CD4-positive, alpha-beta T cell (primary cell): ENCODE measurements at regions not wholly inside any gene's neighbourhood (a gene's known extent, or its start where the extent isn't known, plus 50 kb on each side); places are given as distances from the start of the nearest gene placed in this dataset.

Experiments used
- ATAC-seq: fragments of 200-7000 bp; cut with Tn5 transposase; one replicate; pipeline ENCODE4 v1.10.0; 2022; ENCODE audit warnings: mild to moderate bottlenecking; ENCODE audit not compliant: poor library complexity
- CTCF ChIA-PET: fragments of 350-600 bp; sonication (Branson Sonifier 250); formaldehyde crosslinking; loops from one replicate; lab custom pipeline; 2021; ENCODE audit warnings: antibody characterized with exemption, inconsistent platforms; lab: Charles Lee
- POLR2A ChIA-PET: fragments of 350-600 bp; sonication (Branson Sonifier 250); formaldehyde crosslinking; loops from one replicate; lab custom pipeline; 2021; ENCODE audit warnings: antibody characterized with exemption, inconsistent platforms; lab: Charles Lee
- DNase-seq, 14 experiments: peaks; one replicate each; pipeline ENCODE4 v3.0.0-alpha.2; 2013 to 2020; ENCODE audit warnings: mixed read lengths in 2 of 14
- H3K27ac ChIP-seq, 2 donors: one replicate each; pipeline versions ENCODE4 v1.5.1 to v1.7.0; 2013; ENCODE audit warnings: low read length in 2 of 2, low read depth in 1 of 2, mild to moderate bottlenecking in 1 of 2
- H3K27me3 ChIP-seq, 2 experiments: 1 replicate in 1 of 2; 2 replicates in 1 of 2; pipeline versions ENCODE4 v1.6.1 to v1.7.0; 2013; ENCODE audit warnings: low read length in 2 of 2, control low read depth in 1 of 2, mild to moderate bottlenecking in 1 of 2, moderate library complexity in 1 of 2; ENCODE audit not compliant: insufficient read depth in 2 of 2, control insufficient read depth in 1 of 2
- H3K36me3 ChIP-seq: one replicate; pipeline ENCODE4 v1.6.1; 2013; ENCODE audit warnings: low read length, control low read depth; ENCODE audit not compliant: insufficient read depth
- H3K4me1 ChIP-seq: one replicate; pipeline ENCODE4 v1.6.1; 2013; ENCODE audit warnings: low read length, control low read depth; ENCODE audit not compliant: insufficient read depth
- H3K4me3 ChIP-seq: one replicate; pipeline ENCODE4 v1.5.1; 2013; ENCODE audit warnings: mild to moderate bottlenecking, low read length, moderate library complexity
- H3K9me3 ChIP-seq, 2 experiments: 1 replicate in 1 of 2; 2 replicates in 1 of 2; pipeline versions ENCODE4 v1.6.1 to v1.7.0; 2013; ENCODE audit warnings: low read length in 2 of 2, mild to moderate bottlenecking in 2 of 2, control low read depth in 1 of 2, moderate library complexity in 1 of 2; ENCODE audit not compliant: control insufficient read depth in 1 of 2, insufficient read depth in 1 of 2
- H3K27ac Mint-ChIP-seq: one replicate; pipeline ENCODE4 v1.8.0; 2020; ENCODE audit warnings: mixed read lengths
- H3K27me3 Mint-ChIP-seq: one replicate; pipeline ENCODE4 v1.8.0; 2021; ENCODE audit warnings: mixed read lengths
- H3K36me3 Mint-ChIP-seq: one replicate; pipeline ENCODE4 v1.8.0; 2021; ENCODE audit warnings: low read depth, mixed read lengths
- H3K4me1 Mint-ChIP-seq: one replicate; pipeline ENCODE4 v1.8.0; 2021; ENCODE audit warnings: low read depth, mixed read lengths
- H3K4me3 Mint-ChIP-seq: one replicate; pipeline ENCODE4 v1.8.0; 2020; ENCODE audit warnings: mild to moderate bottlenecking, mixed read lengths
- H3K9me3 Mint-ChIP-seq: one replicate; pipeline ENCODE4 v1.8.0; 2020; ENCODE audit warnings: mixed read lengths
- intact Hi-C, 2 experiments: fragments of 100-400 bp; cut with DNase I in 1 of 2; cut with micrococcal nuclease in 1 of 2; formaldehyde crosslinking; loops; one replicate each; pipeline versions ENCODE4 v1.15.1 to v1.9.0; 2023 to 2025; cut with DNase I, micrococcal nuclease
- TF ChIP-seq, protein P1 (sequence below): fragments of 200-600 bp; IDR thresholded peaks from one replicate; pipeline ENCODE4 v1.8.0; 2022; ENCODE audit warnings: antibody characterized with exemption, mild to moderate bottlenecking

DNA sequence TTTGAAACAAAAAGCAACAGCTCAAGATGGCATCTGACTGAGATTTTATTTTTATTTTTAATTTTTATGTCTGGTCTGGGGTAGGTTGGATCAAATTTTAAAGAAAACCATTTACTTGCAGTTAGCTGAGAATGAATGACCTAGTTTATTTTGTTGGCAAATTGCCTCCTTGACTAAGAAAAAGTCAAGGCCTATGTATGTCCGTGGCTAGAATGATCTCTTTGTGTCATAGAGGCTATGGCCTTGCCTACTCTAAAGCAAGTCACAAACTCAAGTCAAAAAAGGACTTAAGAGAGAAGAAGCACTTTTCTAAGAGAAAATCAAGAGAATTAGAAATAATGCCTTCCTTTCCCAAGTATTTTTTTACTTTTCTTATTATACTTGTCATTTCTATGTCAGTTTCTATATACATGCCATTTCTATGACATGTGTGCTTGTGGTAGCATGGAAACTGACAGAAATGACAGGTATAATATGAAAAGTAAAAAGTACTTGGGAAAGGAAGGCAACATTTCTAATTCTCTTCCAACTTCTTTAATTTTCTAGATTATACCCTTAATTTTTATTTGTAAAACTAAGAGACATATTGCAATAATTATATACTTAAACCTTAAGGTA lies 136.7 kb downstream of the CENPF start:
- Histone ChIP-seq H3K4me1 (no peaks in the 10 kb centered on the region), H3K27me3 (no peaks in the 10 kb centered on the region), H3K36me3 (no peaks in the 10 kb centered on the region), H3K27ac (no peak overlapping the region), H3K4me3 (no peak overlapping the region), H3K9me3 (no peaks in the 10 kb centered on the region)
- Mint-ChIP-seq H3K27ac (no peak overlapping the region), H3K4me1 (peaks cover 6% of the 10 kb centered on the region), H3K27me3 (peaks cover 3% of the 10 kb centered on the region), H3K9me3 (no peaks in the 10 kb centered on the region), H3K4me3 (no peak overlapping the region), H3K36me3 (no peaks in the 10 kb centered on the region)
- TF ChIP-seq, protein P1, sequence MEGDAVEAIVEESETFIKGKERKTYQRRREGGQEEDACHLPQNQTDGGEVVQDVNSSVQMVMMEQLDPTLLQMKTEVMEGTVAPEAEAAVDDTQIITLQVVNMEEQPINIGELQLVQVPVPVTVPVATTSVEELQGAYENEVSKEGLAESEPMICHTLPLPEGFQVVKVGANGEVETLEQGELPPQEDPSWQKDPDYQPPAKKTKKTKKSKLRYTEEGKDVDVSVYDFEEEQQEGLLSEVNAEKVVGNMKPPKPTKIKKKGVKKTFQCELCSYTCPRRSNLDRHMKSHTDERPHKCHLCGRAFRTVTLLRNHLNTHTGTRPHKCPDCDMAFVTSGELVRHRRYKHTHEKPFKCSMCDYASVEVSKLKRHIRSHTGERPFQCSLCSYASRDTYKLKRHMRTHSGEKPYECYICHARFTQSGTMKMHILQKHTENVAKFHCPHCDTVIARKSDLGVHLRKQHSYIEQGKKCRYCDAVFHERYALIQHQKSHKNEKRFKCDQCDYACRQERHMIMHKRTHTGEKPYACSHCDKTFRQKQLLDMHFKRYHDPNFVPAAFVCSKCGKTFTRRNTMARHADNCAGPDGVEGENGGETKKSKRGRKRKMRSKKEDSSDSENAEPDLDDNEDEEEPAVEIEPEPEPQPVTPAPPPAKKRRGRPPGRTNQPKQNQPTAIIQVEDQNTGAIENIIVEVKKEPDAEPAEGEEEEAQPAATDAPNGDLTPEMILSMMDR = no peak
- ChIA-PET CTCF (no interaction called here), POLR2A (no interaction called here)
- ATAC-seq (no peak), DNase-seq (no peak)
- intact Hi-C loops = no loop called here

DNA sequence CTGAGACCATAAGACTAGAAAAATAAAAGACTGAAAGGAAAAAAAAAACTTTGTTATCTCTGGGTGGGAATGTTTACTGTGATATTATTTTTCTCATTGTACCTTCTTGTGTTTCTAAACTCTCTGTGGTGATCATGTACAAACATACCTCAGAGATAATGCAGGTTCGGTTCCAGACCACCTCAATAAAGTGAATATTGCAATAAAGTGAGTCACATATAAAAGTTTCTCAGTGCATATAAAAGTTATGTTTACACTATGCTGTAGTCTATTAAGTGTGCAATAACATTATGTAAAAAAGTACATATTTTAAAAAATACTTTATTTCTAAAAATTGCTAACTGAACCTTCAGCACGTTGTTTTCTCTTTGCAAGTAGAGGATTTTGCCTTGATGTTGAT lies 137.5 kb downstream of the CENPF start:
- Mint-ChIP-seq H3K27ac (no peak overlapping the region), H3K4me1 (peaks cover 3% of the 10 kb centered on the region), H3K4me3 (no peak overlapping the region), H3K27me3 (peaks cover 3% of the 10 kb centered on the region), H3K36me3 (no peaks in the 10 kb centered on the region), H3K9me3 (no peaks in the 10 kb centered on the region)
- Histone ChIP-seq H3K27me3 (no peaks in the 10 kb centered on the region), H3K36me3 (no peaks in the 10 kb centered on the region), H3K9me3 (no peaks in the 10 kb centered on the region), H3K4me1 (no peaks in the 10 kb centered on the region), H3K4me3 (no peak overlapping the region), H3K27ac (no peak overlapping the region)
- ChIA-PET POLR2A (no interaction called here), CTCF (no interaction called here)
- no peak for ATAC-seq
- no peak for DNase-seq
- intact Hi-C loops = no loop called here
- TF ChIP-seq, protein P1 = no peak

DNA sequence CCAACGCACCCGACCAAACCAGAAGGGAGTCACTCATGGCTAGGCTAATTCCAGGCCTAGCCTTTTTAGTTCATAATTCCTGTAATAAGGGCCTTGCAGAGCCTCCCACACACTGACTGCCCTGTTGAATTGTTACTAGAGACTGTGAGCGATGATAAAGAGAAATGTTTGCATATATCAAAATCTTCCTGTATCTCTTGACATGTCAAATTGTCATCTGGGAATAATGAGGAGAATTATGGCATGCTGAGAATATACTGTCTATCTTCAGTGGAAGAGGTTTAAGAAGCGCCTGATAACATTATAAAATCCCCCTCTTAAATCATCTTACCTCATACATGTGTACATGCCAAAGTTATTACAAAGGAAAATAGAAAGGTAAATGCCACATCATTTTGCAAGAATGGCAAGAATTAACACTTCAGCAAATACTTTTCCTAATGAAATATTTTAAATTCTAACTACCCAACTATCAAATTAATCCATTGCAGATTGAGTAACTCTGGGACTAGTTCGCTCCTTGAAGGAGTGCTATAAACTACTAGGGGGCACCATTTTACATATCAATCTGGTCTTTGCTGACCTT lies 144.1 kb downstream of the CENPF start:
- H3K27ac ChIP-seq = no peak overlapping the region
- Mint-ChIP-seq H3K36me3 (no peaks in the 10 kb centered on the region), H3K4me1 (no peaks in the 10 kb centered on the region), H3K9me3 (no peaks in the 10 kb centered on the region), H3K4me3 (no peak overlapping the region), H3K27ac (no peak overlapping the region), H3K27me3 (no peaks in the 10 kb centered on the region)
- ChIA-PET CTCF (no interaction called here), POLR2A (no interaction called here)
- no peaks in the 10 kb centered on the region for H3K9me3 ChIP-seq
- no peaks in the 10 kb centered on the region for H3K4me1 ChIP-seq
- DNase-seq (no peak), ATAC-seq (no peak)
- intact Hi-C loops = no loop called here
- TF ChIP-seq, protein P1 = no peak
- no peak overlapping the region for H3K4me3 ChIP-seq
- no peaks in the 10 kb centered on the region for H3K36me3 ChIP-seq
- H3K27me3 ChIP-seq = no peaks in the 10 kb centered on the region
